HG03108 (cell line): ENCODE measurements at regions not wholly inside any gene's neighbourhood (a gene's known extent, or its start where the extent isn't known, plus 50 kb on each side); places are given as distances from the start of the nearest gene placed in this dataset.

Source experiments
- ATAC-seq: cut with Tn5 transposase; IDR thresholded peaks from one replicate; pipeline ENCODE4 v1.9.1; 2021; ENCODE audit warnings: moderate library complexity; ENCODE audit not compliant: unreplicated experiment

DNA sequence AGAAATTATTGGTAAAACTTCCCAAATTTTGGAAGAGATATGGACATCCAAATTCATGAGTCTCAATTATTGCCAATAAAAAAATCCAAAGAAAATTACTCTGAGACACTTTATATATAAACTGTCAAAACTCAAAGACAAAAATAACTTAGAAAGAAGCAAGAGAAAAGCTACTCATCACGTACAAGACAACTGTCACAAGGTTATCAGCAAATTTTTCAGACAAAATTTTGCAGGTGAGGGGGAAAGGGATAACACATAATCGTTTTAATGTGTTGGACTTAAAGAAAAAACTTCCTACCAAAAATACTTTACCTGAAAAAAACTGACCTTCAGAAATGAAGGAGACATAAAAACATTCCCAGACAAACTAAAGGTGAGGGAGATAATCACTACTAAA, 272.5 kb downstream of the THBS2 start:
- ATAC-seq, result no peak

GRCh38 chr6:168979254-168979653, 274.4 kb downstream of the THBS2 start:
- ATAC-seq, result no peak

DNA sequence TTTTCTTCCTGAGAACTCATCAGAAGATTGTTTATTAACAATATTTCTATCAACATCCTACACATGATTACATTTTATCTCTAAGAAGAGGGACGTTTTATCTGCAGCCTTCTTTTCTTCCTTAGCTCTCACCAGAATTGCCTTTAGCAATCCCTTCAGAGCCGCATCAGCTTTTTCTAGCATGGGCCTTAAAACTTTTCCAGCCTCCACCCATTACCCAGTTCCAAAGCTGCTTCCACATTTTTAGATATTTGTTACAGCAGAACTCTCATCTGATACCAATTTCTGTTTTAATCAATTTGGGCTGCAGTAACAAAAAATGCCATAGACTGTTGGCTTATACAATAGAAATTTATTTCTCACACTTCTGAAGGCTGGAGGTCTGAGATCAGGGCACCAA, 281.5 kb downstream of the THBS2 start:
- ATAC-seq, result no peak

GRCh38 chr6:168971549-168971948, 282.1 kb downstream of the THBS2 start:
- no peak for ATAC-seq

GRCh38 chr6:168968801-168969200, 284.8 kb downstream of the THBS2 start:
- no peak for ATAC-seq

DNA sequence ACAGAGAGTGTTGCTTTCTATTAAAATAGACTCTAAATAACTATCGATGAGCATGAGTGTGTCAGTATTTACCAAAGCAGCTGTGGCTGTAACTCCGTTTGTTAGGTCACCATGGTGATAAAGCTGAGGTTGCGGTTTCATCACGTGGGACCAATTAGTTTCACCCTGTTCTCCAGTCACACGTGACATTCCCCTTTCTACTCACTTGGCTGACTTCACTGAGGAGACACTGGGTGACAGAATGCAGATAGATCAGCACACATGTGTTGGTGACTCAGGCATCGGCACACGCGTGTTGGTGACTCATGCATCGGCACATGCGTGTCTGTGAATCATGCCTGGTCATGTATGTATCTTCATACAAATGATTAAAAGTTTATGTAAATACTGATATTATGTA, 285.4 kb downstream of the THBS2 start:
- no peak for ATAC-seq

DNA sequence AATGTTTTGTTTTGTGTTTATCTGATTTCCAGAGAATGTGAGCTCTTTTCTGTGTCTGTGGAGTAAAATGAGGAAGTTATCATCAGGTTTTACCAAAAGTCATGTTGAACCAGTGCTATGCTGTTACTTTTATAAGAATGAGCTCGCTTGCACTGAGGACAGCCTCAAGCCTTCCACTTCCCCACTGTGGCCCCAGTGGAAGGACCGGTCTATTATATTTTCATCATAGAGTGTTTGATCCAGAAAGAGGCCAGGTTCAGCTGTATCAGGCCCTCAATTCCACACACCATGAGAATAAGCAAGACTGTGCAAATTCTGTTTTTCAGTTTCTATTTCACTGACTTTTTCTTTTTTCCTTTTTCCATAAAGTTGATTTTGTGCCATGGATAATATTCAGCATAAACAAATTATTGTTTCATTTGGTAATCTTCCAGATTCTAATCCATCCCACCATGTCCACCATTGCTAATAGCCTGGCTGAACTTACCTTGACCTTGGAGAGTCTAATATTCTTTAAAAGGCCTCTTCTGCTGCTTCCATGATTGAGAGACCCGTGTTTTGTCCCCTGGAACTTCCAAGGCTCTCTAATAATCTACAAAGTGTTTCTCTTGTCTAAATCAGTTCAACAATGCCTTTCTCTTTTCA, 286.2 kb downstream of the THBS2 start:
- ATAC-seq, result no peak

GRCh38 chr6:168964138-168964835, 289.4 kb downstream of the THBS2 start:
- no peak for ATAC-seq

GRCh38 chr6:168962886-168963285, 290.8 kb downstream of the THBS2 start:
- no peak for ATAC-seq

- ATAC-seq, result no peak
Observed at GRCh38 chr6:168961264-168961656, 292.4 kb downstream of the THBS2 start.

DNA sequence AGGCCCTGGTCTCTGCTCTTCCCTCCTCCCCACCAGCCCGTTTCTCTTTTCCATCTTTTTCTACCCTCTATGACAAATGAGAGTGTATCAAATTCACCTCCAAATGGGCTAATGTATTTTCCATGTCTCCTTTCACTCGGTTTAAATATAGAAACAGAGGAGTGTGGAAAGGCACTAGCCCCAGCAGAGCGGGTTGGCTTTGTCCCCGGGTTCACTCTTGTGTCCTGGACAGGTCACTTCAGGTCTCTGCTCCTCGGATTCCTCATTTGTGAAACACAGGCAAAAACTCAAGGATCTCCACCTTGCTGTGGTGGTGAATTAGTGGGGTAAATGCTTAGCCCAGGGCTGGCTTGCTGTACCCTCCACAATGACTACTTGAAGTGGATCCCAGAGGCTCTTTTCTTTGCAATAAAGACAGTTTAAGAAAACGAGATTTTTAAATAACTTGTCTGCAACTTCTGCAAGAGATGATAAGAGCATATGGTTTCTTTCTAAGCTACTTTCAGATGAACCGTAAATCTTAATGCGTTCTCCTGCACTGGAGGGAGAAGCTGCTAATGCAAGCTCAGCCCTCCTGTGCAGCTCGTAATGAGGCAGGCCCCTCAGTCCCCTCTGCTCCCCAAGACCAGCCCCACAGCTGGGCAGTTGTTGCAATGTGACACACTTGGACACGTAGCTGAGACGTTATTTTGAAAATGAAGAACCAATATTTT, 292.9 kb downstream of the THBS2 start:
- ATAC-seq, result no peak

- no peak for ATAC-seq
Observed at GRCh38 chr6:168959696-168960095, 293.9 kb downstream of the THBS2 start.

- peak; percentile 74 for ATAC-seq
Observed at GRCh38 chr6:168956884-168957730, 296.5 kb downstream of the THBS2 start.

DNA sequence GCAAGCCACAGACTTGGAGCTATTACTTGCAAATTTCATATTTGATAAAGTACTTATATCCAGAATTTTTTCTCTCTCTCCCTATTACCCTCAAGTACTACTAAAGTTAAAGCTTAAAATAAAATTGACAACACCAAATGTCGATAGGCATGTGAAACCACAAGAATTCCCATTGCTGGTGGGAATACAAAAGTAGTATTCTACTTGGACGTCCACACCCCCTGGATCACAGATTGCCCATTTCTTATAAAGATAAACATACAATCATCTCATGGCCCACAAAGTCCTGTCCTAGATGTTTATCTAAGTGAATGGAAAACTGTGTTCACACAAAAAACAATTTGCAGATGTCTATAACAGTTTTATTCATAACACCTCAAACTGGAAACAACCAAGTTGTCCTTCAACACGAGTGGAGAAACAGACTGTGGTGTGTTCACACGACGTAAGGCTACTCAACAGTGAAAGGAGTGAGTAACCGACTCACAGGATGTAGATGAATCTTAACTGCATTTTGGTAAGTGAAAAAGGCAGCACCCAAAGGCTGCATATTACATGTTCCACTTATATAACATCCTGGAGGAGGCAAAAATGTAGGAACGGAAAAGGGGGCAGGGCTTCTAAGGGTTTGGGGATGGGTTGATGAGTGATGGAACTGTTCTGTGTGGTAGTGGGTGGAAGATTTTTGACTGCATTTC, 297.4 kb downstream of the THBS2 start:
- ATAC-seq, result no peak

- ATAC-seq, result no peak
Observed at GRCh38 chr6:168953461-168953860, 300.2 kb downstream of the THBS2 start.

DNA sequence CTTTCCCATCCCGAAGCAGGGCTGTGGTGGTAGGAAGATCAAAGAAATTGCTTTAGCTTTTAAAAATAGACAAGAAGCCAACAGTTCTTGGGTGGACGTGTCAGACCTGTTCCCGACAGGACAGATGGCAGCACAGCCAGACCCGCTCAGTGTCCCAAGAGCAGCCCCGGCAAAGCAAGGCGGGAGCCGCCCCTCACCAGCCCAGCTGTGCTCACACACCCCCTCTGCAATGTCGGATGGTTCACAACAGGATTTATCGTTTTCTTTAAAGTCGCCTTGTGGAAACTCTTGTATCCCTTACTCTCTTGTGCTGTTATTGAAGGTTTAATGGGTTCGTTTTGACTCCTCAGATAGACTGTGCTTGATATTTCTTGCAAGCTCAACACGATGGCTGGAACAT, 302.4 kb downstream of the THBS2 start:
- ATAC-seq, result no peak

DNA sequence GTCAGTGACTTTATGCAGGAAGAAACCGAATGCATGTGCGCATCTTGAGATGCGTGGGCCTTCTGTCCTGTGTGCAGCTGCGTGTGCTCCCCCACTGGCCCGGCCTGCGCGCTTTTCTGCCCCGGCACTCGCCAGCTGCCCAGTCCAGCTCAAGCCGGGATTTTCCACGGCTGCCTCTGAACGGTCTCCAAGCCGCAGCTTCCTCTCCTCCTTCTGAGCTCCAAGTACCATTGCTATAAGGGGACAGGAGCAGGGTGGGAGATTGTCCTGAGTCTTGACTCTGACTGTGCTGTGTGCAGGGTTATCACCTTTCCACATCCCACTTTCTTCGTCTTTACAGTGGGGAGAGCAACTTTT, 302.8 kb downstream of the THBS2 start:
- no peak for ATAC-seq

DNA sequence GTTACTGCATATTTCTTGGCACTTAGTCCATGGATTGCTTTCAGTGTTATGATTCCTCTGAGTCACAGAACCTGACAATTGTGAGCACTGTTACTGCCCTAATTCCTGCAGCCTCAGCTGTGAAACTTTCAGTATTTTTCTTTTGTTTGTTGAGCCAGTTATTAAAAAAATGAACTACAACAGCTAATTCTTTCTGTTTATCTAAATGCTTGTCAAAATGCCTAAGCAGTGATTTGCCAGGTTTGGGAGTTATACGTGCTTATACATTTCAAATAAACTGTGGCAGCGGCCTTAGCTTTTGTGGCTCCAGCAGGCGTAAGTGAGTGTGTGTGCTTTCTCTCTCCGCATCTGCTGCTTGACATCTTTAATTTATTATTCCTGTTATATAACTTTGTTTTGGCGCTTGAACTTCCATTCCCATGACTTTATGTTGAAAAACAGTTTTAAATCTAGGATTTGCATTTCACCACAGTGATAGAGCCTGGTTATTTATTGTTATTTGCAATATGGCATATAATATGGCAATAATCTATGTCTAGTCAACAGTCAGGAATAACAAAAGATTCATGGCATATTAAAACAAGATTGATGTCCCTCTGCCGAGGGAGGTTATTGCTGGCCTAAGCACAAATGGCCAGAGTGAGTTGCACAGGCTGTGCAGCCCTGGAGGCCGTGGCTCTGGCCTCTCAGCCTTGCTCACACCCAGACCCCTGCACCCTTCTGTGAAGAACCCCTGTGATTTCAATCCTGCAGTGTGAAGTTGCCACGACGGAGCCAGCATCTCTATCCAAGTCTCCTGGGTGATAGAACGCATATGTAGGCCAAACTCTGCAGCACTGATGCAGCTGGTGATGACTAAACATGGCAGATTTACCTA, 303.4 kb downstream of the THBS2 start:
- ATAC-seq, result no peak

DNA sequence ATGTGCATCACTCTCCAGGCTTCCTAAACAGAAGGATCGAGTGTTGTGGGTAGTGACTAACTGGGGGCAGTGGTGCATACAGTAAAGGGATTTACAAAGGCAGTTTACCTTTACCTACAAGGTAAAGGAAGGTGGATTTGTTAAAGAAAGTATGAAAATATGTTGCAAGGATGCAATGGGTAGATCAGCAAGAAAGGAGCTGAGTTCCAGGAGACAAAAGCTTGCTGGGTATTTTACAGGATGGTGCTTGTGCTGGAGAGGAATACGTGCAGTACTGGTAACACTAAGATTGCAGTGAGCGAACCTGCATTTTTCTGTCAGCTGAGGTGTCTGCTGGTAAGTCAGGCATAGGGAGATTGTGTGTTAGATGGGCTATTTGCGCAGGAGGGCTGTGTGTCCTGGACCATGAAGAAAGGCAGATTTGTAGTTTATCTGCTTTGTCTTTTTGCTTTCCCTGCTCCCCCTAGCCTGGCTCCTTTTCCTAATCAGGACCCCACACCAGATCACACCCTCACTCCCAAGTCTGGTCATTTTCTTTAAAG, 304.6 kb downstream of the THBS2 start:
- no peak for ATAC-seq

GRCh38 chr6:168948002-168948401, 305.6 kb downstream of the THBS2 start:
- no peak for ATAC-seq
